Transverse colon (tissue), 3 donors: ENCODE measurements at regions not wholly inside any gene's neighbourhood (a gene's known extent, or its start where the extent isn't known, plus 50 kb on each side); places are given as distances from the start of the nearest gene placed in this dataset.

Experiments
- CTCF ChIP-seq, 5 experiments: fragments of 200-600 bp in 3 of 5; fragments of 450-650 bp in 2 of 5; sonication (generic) in 3 of 5; IDR thresholded peaks; 1 replicate in 2 of 5; 2 replicates in 3 of 5; pipeline ENCODE4 v1.5.1; 2016 to 2017; ENCODE audit warnings: antibody characterized with exemption in 5 of 5, inconsistent platforms in 3 of 5, mild to moderate bottlenecking in 2 of 5, moderate library complexity in 1 of 5
- EP300 ChIP-seq: sonication (generic); formaldehyde crosslinking; IDR thresholded peaks from one replicate; pipeline ENCODE4 v1.6.1; 2017; ENCODE audit warnings: antibody characterized with exemption, low read depth
- POLR2A ChIP-seq: fragments of 450-650 bp; IDR thresholded peaks from one replicate; pipeline ENCODE4 v1.6.1; 2016; ENCODE audit warnings: antibody characterized with exemption, mild to moderate bottlenecking, moderate library complexity

- TF ChIP-seq POLR2A (no peak), CTCF (IDR thresholded peaks at IDR 0.05) (no peak), EP300 (no peak)
These were observed 421.9 kb upstream of the CADM1 start for GRCh38 chr11:115926138-115926537.
